ENCODE measurements at regions not wholly inside any gene's neighbourhood (a gene's known extent, or its start where the extent isn't known, plus 50 kb on each side); places are given as distances from the start of the nearest gene placed in this dataset.

DNA sequence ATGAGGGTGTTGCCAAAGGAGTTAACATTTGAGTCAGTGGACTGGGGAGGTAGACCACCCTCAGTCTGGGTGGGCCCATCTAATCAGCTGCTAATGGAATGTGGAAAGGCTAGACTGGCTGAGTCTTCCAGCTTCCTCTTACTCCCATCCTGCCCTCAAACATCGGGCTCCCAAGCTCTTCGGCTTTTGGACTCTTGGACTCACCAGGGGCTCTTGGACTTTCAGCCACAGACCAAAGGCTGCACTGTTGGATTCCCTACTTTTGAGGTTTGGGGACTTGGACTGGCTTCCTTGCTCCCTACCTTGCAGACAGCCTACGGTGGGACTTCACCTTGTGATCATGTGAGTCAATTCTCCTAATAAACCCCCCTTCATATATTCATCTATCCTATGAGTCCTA lies 276.6 kb upstream of the DIO3 start:
- no peak for DNase-seq (ENCODE audit: low read depth, low spot score)
- no peak for TF ChIP-seq CTCF (IDR thresholded peaks at IDR 0.05; ENCODE audit: low read depth, low read length)
- H3K4me3 ChIP-seq (ENCODE audit: low read depth, low read length), result no peak overlapping the region
- in situ Hi-C loops (cut with HindIII; ENCODE audit: low sequenced_read_pairs), result no loop called here

DNA sequence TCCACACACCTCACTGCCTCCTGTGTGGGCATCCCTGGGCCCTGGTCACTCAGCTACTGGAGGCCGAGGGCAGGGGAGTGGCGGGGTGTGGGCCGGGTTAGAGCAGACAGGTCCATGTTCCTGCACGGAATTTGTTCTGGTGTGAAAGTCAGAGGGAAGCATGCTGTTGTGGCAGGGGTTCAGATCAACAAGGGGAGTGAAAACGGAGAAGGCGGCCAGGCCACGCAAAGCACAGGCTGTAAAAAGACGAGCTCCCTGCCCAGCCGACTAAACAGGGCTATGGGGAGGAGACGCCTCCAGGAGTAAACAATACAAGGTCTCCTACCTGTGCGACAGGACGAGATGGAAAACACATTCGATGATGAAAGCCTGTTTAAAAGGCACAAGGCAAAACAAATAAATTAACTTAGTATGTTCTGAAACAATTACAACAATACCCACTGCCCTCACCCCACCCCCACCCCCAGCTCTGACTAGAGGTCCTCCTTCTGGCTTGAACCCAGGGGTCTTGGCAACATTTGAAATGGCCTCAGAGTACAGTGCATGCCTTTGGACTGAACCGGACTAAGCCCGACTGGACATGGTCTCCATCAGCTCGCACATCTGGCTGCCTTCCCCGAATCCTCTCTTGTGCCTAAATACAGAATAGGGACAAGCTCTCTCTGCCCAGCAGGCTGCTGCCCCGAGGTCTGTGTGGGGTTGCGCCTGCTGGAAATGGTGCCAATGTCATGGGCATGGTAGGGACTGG lies 274.9 kb upstream of the DIO3 start:
- TF ChIP-seq CTCF (IDR thresholded peaks at IDR 0.05; ENCODE audit: low read depth, low read length), result no peak
- in situ Hi-C loops (cut with HindIII; ENCODE audit: low sequenced_read_pairs), result no loop called here
- DNase-seq (ENCODE audit: low read depth, low spot score), result no peak
- H3K4me3 ChIP-seq (ENCODE audit: low read depth, low read length), result no peak overlapping the region

DNA sequence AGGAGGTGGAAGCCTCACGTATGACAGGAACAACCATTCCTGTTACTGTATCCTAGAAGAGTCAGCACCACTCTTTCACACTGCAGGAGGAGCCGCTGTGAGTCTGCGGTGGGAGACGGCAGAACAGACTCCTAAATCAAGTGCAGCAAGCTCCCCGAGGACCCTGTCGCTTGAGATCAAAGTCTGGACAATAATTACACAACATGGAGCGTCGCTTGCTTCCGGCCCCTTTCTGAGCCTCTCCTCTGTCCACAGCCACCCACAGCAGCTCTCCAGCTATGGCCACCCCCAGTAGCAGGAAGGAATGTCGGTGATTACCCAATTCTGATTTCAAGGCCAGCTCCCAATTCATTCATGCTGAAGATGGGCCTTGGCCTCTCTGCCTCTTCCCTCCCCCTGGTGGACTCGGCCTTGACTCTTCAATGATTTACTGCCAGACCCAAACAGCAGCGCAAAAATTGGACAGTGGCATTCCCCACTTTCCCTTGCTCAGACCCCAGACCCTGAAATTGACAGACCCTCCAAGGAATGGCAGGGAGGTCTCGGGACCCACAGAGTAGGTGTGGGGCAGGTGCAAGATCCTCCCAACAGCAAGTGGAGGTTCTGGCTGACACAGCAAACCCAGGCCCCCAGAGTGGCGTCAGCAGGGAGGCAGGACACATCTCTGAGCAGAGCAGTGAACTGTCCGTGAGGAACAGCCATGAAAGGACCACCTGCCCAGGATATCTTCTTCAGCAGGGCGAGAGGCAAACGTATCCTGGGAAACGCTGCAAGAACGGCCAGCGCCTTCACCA lies 272.7 kb upstream of the DIO3 start:
- H3K4me3 ChIP-seq (ENCODE audit: low read depth, low read length), result no peak overlapping the region
- no peak for DNase-seq (ENCODE audit: low read depth, low spot score)
- in situ Hi-C loops (cut with HindIII; ENCODE audit: low sequenced_read_pairs), result no loop called here
- no peak for TF ChIP-seq CTCF (IDR thresholded peaks at IDR 0.05; ENCODE audit: low read depth, low read length)

DNA sequence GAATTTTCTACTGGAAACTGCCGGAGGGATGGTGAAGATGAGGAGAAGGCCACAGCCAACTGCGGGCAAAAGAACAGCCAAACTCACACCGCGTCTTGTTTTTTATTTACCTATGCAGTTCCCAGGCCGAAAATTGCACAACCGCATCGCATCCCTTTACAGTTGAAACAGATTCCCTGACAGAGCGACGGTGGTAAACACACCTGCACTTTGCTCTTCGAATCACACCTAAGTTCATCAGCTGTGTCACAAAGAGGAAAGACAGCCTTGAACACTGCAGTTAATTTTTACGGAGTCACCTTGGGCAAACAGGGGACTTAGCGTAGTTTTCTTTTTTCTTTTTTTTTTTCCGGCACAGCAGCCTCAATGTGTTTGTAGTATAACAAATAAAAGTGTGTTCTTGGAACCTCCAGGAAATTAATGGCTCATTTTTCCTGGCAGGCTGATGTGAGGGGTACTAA lies 272.0 kb upstream of the DIO3 start:
- no peak overlapping the region for H3K4me3 ChIP-seq (ENCODE audit: low read depth, low read length)
- no peak for DNase-seq (ENCODE audit: low read depth, low spot score)
- no peak for TF ChIP-seq CTCF (IDR thresholded peaks at IDR 0.05; ENCODE audit: low read depth, low read length)
- in situ Hi-C loops (cut with HindIII; ENCODE audit: low sequenced_read_pairs), result no loop called here

DNA sequence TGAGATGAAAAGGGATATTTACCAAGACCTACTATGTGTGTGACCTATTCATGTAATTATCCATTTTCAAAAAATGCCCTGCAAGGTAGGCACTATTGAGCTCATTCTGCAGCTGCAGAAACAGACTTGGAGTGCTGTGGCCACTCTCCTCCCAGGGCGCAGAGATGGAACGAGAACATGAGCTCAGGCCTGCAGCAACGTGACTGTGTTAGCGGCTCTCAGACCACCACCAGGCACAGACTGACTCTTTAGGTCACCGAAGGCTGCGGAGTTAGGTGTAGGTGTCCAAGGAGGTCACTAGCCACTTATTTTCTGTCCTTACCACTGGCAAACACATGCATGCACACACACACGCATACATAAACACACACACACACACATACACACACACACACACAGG lies 271.4 kb upstream of the DIO3 start:
- DNase-seq (ENCODE audit: low read depth, low spot score), result no peak
- no peak overlapping the region for H3K4me3 ChIP-seq (ENCODE audit: low read depth, low read length)
- no peak for TF ChIP-seq CTCF (IDR thresholded peaks at IDR 0.05; ENCODE audit: low read depth, low read length)
- in situ Hi-C loops (cut with HindIII; ENCODE audit: low sequenced_read_pairs), result no loop called here

DNA sequence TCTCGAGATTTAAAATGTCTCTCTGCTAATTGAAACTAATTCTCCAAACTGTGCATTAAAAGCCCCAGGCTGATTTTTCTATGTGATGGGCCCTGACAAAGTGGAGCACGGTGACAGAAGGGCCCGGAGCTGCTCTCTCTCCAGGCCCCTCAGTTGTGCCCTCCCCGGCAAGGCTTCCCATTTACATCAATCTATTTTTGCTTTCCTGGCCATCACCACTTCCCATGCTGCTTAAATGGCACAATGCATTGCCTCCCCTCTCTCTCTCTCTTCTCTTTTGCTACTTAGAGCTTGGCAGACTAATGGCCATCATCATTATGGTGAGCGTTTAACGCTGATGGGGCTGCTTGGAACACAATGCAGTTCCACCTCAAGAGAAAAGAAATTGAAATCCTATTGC lies 270.7 kb upstream of the DIO3 start:
- no peak overlapping the region for H3K4me3 ChIP-seq (ENCODE audit: low read depth, low read length)

More for the DNA sequence above, 270.7 kb upstream of the DIO3 start:
- in situ Hi-C loops (cut with HindIII; ENCODE audit: low sequenced_read_pairs), result no loop called here
- TF ChIP-seq CTCF (IDR thresholded peaks at IDR 0.05; ENCODE audit: low read depth, low read length), result no peak
- no peak for DNase-seq (ENCODE audit: low read depth, low spot score)

Data from astrocyte of the spinal cord (primary cell).